ENCODE measurements at regions not wholly inside any gene's neighbourhood (a gene's known extent, or its start where the extent isn't known, plus 50 kb on each side); places are given as distances from the start of the nearest gene placed in this dataset.

DNA sequence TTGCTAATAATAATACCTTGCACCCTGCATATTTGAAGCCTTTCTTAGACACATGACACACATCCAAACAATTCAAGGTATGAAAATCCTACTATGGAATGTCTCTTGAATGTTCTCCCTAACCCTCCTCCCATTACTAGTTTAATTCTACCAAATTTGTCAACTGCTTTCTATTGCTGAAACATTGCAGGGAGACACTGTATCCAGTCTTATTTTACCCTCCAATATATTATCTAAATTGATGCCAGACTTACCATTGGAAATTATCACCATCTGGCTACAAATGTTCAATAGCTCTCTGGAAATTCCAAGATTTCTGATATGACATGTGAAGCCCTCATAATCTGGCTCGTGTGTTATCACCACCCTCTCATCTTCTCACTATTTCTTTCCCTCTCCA, 1027.3 kb upstream of the CITED2 start:
- WGBS (ENCODE audit: insufficient coverage, low lambda C conversion rate), result 75% methylated on average over 1 of the region's 1 CpG
- Histone ChIP-seq H3K4me3 (ENCODE audit: low read length) (no peak overlapping the region), H3K4me1 (ENCODE audit: control insufficient read depth, insufficient read depth, low read length) (no peaks in the 10 kb centered on the region), H3K27me3 (ENCODE audit: control insufficient read depth, insufficient read depth, low read length) (no peaks in the 10 kb centered on the region), H3K9me3 (ENCODE audit: control insufficient read depth, low read depth, low read length) (no peaks in the 10 kb centered on the region), H3K27ac (ENCODE audit: low read length) (no peak overlapping the region), H3K36me3 (ENCODE audit: control insufficient read depth, insufficient read depth, low read length) (no peaks in the 10 kb centered on the region)
- no peak for DNase-seq

DNA sequence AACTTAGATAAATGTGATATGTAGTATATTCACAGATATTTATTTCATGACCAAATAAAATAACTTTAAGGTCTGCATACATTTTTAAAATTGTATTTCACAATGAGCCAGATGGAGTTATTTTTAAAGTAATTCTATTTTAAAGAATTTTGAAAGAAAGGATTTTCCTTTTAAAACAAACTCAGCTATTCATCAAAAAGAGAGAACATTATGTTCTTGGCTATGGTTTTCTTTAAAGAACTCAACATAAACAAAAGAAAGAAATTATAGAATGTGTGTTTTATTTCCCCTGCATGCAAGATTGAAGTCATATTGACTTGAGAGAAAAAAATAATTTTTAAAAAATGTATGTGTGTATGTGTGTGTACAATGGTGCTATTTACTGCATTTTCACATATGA, 1023.6 kb upstream of the CITED2 start:
- Histone ChIP-seq H3K27me3 (ENCODE audit: control insufficient read depth, insufficient read depth, low read length) (no peaks in the 10 kb centered on the region), H3K27ac (ENCODE audit: low read length) (no peak overlapping the region), H3K4me3 (ENCODE audit: low read length) (no peak overlapping the region), H3K9me3 (ENCODE audit: control insufficient read depth, low read depth, low read length) (no peaks in the 10 kb centered on the region), H3K4me1 (ENCODE audit: control insufficient read depth, insufficient read depth, low read length) (no peaks in the 10 kb centered on the region), H3K36me3 (ENCODE audit: control insufficient read depth, insufficient read depth, low read length) (no peaks in the 10 kb centered on the region)
- DNase-seq, result no peak

DNA sequence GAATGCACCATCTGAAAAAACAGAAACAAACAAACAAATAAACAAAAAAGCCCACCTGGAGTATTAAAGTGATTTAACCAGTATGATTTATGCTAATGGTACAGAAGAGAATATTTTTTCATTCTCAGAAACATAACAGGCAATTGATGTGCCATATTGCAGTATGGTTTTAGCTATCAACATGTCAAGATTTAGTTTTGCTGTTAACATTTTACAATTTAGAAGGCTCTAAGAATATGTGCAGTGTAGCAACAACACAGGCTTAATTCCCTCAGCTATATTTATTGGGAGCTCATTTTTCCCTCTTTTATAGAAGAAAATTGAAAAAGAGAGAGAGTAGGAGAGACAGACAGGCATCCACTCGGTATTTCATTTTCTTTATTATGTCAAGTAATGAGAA, 1022.7 kb upstream of the CITED2 start:
- no peaks in the 10 kb centered on the region for H3K27me3 ChIP-seq (ENCODE audit: control insufficient read depth, insufficient read depth, low read length)
- no CpG with 5 or more reads among the region's 1 CpG for WGBS (ENCODE audit: insufficient coverage, low lambda C conversion rate)
- H3K4me1 ChIP-seq (ENCODE audit: control insufficient read depth, insufficient read depth, low read length), result no peaks in the 10 kb centered on the region
- DNase-seq, result no peak
- no peaks in the 10 kb centered on the region for H3K9me3 ChIP-seq (ENCODE audit: control insufficient read depth, low read depth, low read length)
- H3K36me3 ChIP-seq (ENCODE audit: control insufficient read depth, insufficient read depth, low read length), result no peaks in the 10 kb centered on the region
- no peak overlapping the region for H3K4me3 ChIP-seq (ENCODE audit: low read length)
- no peak overlapping the region for H3K27ac ChIP-seq (ENCODE audit: low read length)

DNA sequence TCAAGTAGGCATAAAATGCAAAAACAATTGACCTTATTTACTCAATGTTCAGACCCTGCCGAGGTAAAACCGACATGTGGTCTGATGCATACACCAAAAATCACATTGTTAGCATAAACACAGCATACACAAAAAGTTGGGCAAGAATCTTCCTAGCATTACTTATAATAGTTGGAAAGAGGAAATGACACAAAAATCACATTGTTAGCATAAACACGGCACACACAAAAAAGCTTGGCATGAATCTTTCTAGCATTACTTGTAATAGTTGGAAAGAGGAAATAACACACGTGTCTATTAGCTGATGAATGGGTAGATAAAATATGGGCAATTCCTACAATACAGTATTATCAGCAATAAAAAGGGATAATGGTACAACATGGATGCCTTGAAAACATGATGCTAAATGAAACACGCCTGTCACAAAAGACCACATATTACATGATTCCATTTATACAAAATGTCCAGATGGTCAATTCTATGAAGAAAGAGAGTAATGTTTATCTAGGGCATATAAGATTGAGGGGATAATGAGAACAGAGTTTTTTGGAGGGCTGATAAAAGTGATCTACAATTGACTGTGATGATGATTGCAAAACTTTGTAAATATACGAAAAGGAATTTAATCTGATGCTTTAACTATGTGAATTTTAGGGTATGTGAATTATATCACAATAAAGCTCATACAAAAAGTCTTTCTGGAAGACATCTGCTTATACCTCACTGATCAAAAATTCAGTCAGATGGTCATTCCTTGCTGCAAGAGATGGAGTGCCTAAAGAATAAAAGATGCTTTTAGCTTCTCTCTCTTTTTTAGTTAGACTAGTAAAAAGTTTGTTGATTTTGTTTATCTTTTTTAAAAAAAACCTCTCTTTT, 1019.5 kb upstream of the CITED2 start:
- WGBS (ENCODE audit: insufficient coverage, low lambda C conversion rate), result 80% methylated on average over 2 of the region's 6 CpGs
- H3K4me1 ChIP-seq (ENCODE audit: control insufficient read depth, insufficient read depth, low read length), result no peaks in the 10 kb centered on the region
- no peak for DNase-seq
- H3K4me3 ChIP-seq (ENCODE audit: low read length), result no peak overlapping the region
- H3K36me3 ChIP-seq (ENCODE audit: control insufficient read depth, insufficient read depth, low read length), result no peaks in the 10 kb centered on the region
- no peaks in the 10 kb centered on the region for H3K9me3 ChIP-seq (ENCODE audit: control insufficient read depth, low read depth, low read length)
- H3K27me3 ChIP-seq (ENCODE audit: control insufficient read depth, insufficient read depth, low read length), result no peaks in the 10 kb centered on the region
- no peak overlapping the region for H3K27ac ChIP-seq (ENCODE audit: low read length)

DNA sequence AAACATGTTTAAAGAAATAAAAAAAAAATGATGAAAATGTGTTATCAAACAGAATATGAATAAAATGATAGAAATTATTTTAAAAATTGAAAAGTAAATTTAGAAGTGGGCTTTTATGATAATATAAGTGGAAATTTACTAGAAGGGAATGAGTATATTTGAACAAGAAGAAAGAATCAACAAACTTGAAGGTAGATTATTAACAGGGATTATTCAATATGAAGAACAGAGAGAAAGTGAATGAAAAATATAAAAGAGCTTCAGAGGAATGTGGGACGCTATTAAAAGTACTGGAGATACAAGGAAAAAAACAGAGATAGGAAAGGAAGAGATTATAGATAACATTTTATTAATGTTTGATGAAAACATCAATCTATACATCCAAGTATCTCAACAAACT, 1014.4 kb upstream of the CITED2 start:
- no peak for DNase-seq
- Histone ChIP-seq H3K36me3 (ENCODE audit: control insufficient read depth, insufficient read depth, low read length) (no peaks in the 10 kb centered on the region), H3K4me1 (ENCODE audit: control insufficient read depth, insufficient read depth, low read length) (no peaks in the 10 kb centered on the region), H3K27ac (ENCODE audit: low read length) (no peak overlapping the region), H3K9me3 (ENCODE audit: control insufficient read depth, low read depth, low read length) (peaks cover 5% of the 10 kb centered on the region), H3K27me3 (ENCODE audit: control insufficient read depth, insufficient read depth, low read length) (no peaks in the 10 kb centered on the region), H3K4me3 (ENCODE audit: low read length) (no peak overlapping the region)
- WGBS (ENCODE audit: insufficient coverage, low lambda C conversion rate), result 88% methylated on average over 1 of the region's 1 CpG

DNA sequence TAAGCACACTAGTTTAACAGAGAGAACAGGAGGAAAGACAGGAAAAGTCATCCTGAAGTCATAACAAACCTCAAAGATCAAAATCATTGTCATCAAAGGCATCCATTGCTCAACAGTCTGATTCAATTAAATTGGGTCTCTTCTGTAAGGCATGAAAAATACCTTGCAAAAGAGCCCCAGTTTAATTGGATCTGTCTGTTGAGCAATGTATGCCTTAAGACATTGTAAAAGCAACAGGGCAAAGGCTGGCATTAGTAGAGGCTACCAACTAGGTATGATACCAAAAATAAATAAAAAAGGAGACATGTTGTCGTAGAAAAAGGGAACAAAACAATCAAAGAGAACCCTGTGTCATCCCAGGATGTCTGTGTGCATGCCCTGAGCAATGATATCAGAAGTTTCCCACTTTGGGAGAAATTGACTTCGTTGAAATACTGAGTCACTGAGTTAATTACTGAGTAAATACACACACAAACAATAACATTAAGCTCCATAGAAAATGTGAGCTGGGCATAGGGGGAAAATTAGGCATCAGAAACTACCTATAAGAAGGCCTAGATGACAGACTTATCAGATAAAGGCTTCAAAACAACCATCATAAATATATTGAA, 1013.8 kb upstream of the CITED2 start:
- no peaks in the 10 kb centered on the region for H3K4me1 ChIP-seq (ENCODE audit: control insufficient read depth, insufficient read depth, low read length)
- H3K36me3 ChIP-seq (ENCODE audit: control insufficient read depth, insufficient read depth, low read length), result no peaks in the 10 kb centered on the region
- no peak overlapping the region for H3K4me3 ChIP-seq (ENCODE audit: low read length)
- DNase-seq, result no peak
- peaks cover 5% of the 10 kb centered on the region for H3K9me3 ChIP-seq (ENCODE audit: control insufficient read depth, low read depth, low read length)
- H3K27ac ChIP-seq (ENCODE audit: low read length), result no peak overlapping the region
- no peaks in the 10 kb centered on the region for H3K27me3 ChIP-seq (ENCODE audit: control insufficient read depth, insufficient read depth, low read length)
- WGBS (ENCODE audit: insufficient coverage, low lambda C conversion rate), result no CpG with 5 or more reads among the region's 2 CpGs

DNA sequence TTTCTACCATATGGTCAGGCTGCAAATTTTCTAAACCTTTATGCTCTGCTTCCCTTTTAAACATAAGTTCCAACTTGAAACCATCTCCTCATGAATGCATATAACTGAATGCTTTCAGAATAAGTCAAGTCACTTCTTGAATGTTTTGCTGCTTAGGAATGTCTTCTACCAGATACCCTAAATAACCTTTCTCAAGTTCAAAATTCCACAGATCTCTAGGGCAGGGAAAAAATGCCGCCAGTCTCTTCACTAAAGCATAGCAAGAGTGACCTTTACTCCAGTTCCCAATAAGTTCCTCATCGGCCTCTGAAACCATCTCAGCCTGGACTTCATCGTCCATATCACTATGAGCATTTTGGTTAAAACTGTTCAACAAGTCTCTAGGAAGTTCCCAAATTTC, 1011.2 kb upstream of the CITED2 start:
- Histone ChIP-seq H3K4me1 (ENCODE audit: control insufficient read depth, insufficient read depth, low read length) (peaks cover 6% of the 10 kb centered on the region), H3K27me3 (ENCODE audit: control insufficient read depth, insufficient read depth, low read length) (no peaks in the 10 kb centered on the region), H3K27ac (ENCODE audit: low read length) (no peak overlapping the region), H3K36me3 (ENCODE audit: control insufficient read depth, insufficient read depth, low read length) (no peaks in the 10 kb centered on the region), H3K9me3 (ENCODE audit: control insufficient read depth, low read depth, low read length) (peaks cover 5% of the 10 kb centered on the region), H3K4me3 (ENCODE audit: low read length) (no peak overlapping the region)
- no peak for DNase-seq
- WGBS (ENCODE audit: insufficient coverage, low lambda C conversion rate), result no CpG with 5 or more reads among the region's 3 CpGs

DNA sequence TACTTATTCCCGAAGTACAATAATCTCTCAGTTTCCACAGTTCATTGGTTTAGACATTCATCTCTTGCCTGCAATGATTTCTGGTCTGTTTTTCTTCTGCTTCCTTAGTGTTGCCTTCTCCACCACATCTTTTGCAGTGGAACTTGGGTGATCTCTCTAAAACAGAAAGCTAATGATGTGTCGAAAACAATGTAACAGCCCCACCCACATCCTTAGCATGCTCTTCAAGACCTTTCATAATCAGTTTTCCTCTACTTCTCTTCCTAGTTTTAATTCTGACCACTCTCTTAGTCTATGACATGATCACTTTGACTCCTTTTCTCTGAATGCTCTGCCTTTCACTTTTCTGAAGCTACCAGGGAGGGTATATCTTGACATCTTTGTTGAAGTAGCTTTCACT, 1007.9 kb upstream of the CITED2 start:
- no peak overlapping the region for H3K27ac ChIP-seq (ENCODE audit: low read length)
- no peak for DNase-seq
- peaks cover 5% of the 10 kb centered on the region for H3K9me3 ChIP-seq (ENCODE audit: control insufficient read depth, low read depth, low read length)
- no CpG with 5 or more reads among the region's 2 CpGs for WGBS (ENCODE audit: insufficient coverage, low lambda C conversion rate)
- H3K36me3 ChIP-seq (ENCODE audit: control insufficient read depth, insufficient read depth, low read length), result no peaks in the 10 kb centered on the region
- H3K27me3 ChIP-seq (ENCODE audit: control insufficient read depth, insufficient read depth, low read length), result no peaks in the 10 kb centered on the region
- H3K4me1 ChIP-seq (ENCODE audit: control insufficient read depth, insufficient read depth, low read length), result peaks cover 13% of the 10 kb centered on the region
- no peak overlapping the region for H3K4me3 ChIP-seq (ENCODE audit: low read length)

DNA sequence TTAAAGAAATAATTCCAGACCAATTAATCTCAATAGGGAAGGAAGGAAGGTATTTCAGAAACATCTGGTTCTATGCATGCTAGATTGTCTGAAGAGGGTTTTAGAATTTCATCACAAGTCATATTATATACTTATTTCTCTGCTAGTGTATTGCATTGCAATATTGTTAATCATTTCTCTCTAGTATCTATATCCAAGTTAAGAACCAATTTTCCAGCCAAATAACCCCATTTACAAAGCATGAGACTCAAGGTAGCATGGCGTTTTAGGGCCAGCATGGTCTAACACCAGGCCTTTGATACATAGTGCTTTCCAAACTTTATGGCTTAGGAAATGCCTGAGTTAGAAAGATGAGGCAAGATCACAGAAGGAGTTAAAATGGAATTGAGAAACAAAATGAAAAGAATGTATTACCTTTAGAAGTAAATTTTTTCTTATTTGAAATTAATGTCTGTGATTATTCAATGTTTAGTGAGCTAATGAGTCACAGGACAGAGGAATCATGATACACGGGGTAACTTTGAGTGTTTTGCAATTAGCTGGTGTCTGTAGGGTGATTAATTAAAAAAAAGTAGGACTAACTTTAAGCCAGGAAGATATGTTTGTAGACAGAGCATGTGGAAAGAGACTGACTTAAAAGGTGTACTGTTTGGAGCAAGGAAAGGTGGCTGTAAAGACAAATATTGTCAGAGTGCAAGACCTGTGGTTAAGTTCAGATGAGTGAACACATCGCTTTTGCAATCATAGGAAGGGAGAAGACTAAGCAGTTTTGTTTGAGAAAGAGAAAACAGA, 1006.2 kb upstream of the CITED2 start:
- Histone ChIP-seq H3K4me1 (ENCODE audit: control insufficient read depth, insufficient read depth, low read length) (peaks cover 13% of the 10 kb centered on the region), H3K27me3 (ENCODE audit: control insufficient read depth, insufficient read depth, low read length) (no peaks in the 10 kb centered on the region), H3K36me3 (ENCODE audit: control insufficient read depth, insufficient read depth, low read length) (no peaks in the 10 kb centered on the region), H3K9me3 (ENCODE audit: control insufficient read depth, low read depth, low read length) (peaks cover 5% of the 10 kb centered on the region), H3K4me3 (ENCODE audit: low read length) (no peak overlapping the region), H3K27ac (ENCODE audit: low read length) (peak overlapping the region; percentile 71)
- 37% methylated on average over 2 of the region's 3 CpGs for WGBS (ENCODE audit: insufficient coverage, low lambda C conversion rate)
- peak in 1 of 2 donors; percentile 19 for DNase-seq

DNA sequence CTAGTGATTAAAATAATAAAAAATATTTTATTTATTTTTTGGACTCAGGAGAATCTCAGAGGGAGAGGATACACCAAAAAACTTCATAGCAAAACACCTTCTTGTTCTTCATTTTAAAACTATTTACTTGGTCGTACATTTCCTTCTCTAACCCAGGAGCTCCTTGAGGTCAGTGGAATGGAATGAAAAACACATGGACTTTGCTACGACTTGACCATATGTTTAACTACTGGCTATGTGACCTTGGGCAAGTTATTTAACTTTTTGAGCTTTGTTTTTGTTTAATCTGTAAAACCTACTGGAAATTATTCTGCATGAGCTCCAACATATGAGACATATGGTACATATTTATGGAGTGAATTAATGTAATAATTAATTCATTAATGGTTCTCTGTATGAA, 1005.5 kb upstream of the CITED2 start:
- Histone ChIP-seq H3K9me3 (ENCODE audit: control insufficient read depth, low read depth, low read length) (peaks cover 3% of the 10 kb centered on the region), H3K27me3 (ENCODE audit: control insufficient read depth, insufficient read depth, low read length) (no peaks in the 10 kb centered on the region), H3K27ac (ENCODE audit: low read length) (peak overlapping the region; percentile 71), H3K4me1 (ENCODE audit: control insufficient read depth, insufficient read depth, low read length) (peaks cover 13% of the 10 kb centered on the region), H3K4me3 (ENCODE audit: low read length) (no peak overlapping the region), H3K36me3 (ENCODE audit: control insufficient read depth, insufficient read depth, low read length) (no peaks in the 10 kb centered on the region)
- WGBS (ENCODE audit: insufficient coverage, low lambda C conversion rate), result no CpG with 5 or more reads among the region's 2 CpGs
- DNase-seq, result peak; percentile 33 to 58

Data from large intestine (tissue), 3 donors.